ENCODE measurements at regions not wholly inside any gene's neighbourhood (a gene's known extent, or its start where the extent isn't known, plus 50 kb on each side); places are given as distances from the start of the nearest gene placed in this dataset.

- TF ChIP-seq CTCF (conservative IDR thresholded peaks at IDR 0.05; ENCODE audit: low read depth, low read length), result no peak
- no peak overlapping the region for H3K4me3 ChIP-seq (ENCODE audit: low read length)
- no peak for DNase-seq (ENCODE audit: low read depth)
These were observed 766.9 kb upstream of the FBXO33 start for GRCh38 chr14:40199101-40199500.

- TF ChIP-seq CTCF (conservative IDR thresholded peaks at IDR 0.05; ENCODE audit: low read depth, low read length), result no peak
- DNase-seq (ENCODE audit: low read depth), result no peak
- no peak overlapping the region for H3K4me3 ChIP-seq (ENCODE audit: low read length)
These were observed 765.1 kb upstream of the FBXO33 start for GRCh38 chr14:40197344-40197743.

- DNase-seq (ENCODE audit: low read depth), result no peak
- TF ChIP-seq CTCF (conservative IDR thresholded peaks at IDR 0.05; ENCODE audit: low read depth, low read length), result no peak
- no peak overlapping the region for H3K4me3 ChIP-seq (ENCODE audit: low read length)
These were observed 755.8 kb upstream of the FBXO33 start for GRCh38 chr14:40188006-40188405.

GRCh38 chr14:40164083-40164482, 731.9 kb upstream of the FBXO33 start:
- DNase-seq (ENCODE audit: low read depth), result peak; percentile 88
- TF ChIP-seq CTCF (conservative IDR thresholded peaks at IDR 0.05; ENCODE audit: low read depth, low read length), result no peak
- no peak overlapping the region for H3K4me3 ChIP-seq (ENCODE audit: low read length)

GRCh38 chr14:40139657-40140056, 707.4 kb upstream of the FBXO33 start:
- no peak for DNase-seq (ENCODE audit: low read depth)
- H3K4me3 ChIP-seq (ENCODE audit: low read length), result no peak overlapping the region
- no peak for TF ChIP-seq CTCF (conservative IDR thresholded peaks at IDR 0.05; ENCODE audit: low read depth, low read length)

- no peak overlapping the region for H3K4me3 ChIP-seq (ENCODE audit: low read length)
- DNase-seq (ENCODE audit: low read depth), result no peak
- TF ChIP-seq CTCF (conservative IDR thresholded peaks at IDR 0.05; ENCODE audit: low read depth, low read length), result no peak
These were observed 701.2 kb upstream of the FBXO33 start for GRCh38 chr14:40133463-40133862.

GRCh38 chr14:40129159-40129558, 696.9 kb upstream of the FBXO33 start:
- TF ChIP-seq CTCF (conservative IDR thresholded peaks at IDR 0.05; ENCODE audit: low read depth, low read length), result no peak
- no peak for DNase-seq (ENCODE audit: low read depth)

More at GRCh38 chr14:40129159-40129558, 696.9 kb upstream of the FBXO33 start:
- H3K4me3 ChIP-seq (ENCODE audit: low read length), result no peak overlapping the region
